Right lobe of liver (tissue), 6 donors: ENCODE measurements at regions not wholly inside any gene's neighbourhood (a gene's known extent, or its start where the extent isn't known, plus 50 kb on each side); places are given as distances from the start of the nearest gene placed in this dataset.
A peak's percentile ranks its signal among the peaks of the same experiment; 100 is the strongest.

Source experiments
- ATAC-seq, 4 donors: fragments of 200-7000 bp; cut with Tn5 transposase; one replicate each; pipeline ENCODE4 v1.9.1; 2020; ENCODE audit warnings: mild to moderate bottlenecking in 4 of 4, moderate library complexity in 4 of 4
- DNase-seq, 3 donors: peaks; one replicate each; pipeline ENCODE4 v3.0.0-alpha.2; 2020
- H3K27ac ChIP-seq, 3 donors: fragments of 200-600 bp; one replicate each; pipeline ENCODE4 v1.8.0; 2022
- H3K27me3 ChIP-seq, 2 donors: fragments of 200-600 bp; one replicate each; pipeline ENCODE4 v1.8.0; 2022
- H3K36me3 ChIP-seq, 4 donors: fragments of 200-600 bp; sonication (generic) in 1 of 4; one replicate each; pipeline versions ENCODE4 v1.5.1 to v1.8.0; 2017 to 2022; ENCODE audit warnings: control low read depth in 1 of 4
- H3K4me1 ChIP-seq, 4 donors: fragments of 200-600 bp; sonication (generic) in 1 of 4; one replicate each; pipeline versions ENCODE4 v1.5.1 to v1.8.0; 2017 to 2022; ENCODE audit warnings: control low read depth in 1 of 4
- H3K4me3 ChIP-seq, 3 donors: fragments of 200-600 bp; one replicate each; pipeline ENCODE4 v1.8.0; 2022
- H3K9me3 ChIP-seq, 4 donors: fragments of 200-600 bp; sonication (generic) in 1 of 4; one replicate each; pipeline versions ENCODE4 v1.5.1 to v1.8.0; 2017 to 2022; ENCODE audit warnings: control low read depth in 1 of 4
- POLR2A ChIP-seq: fragments of 450-650 bp; IDR thresholded peaks from one replicate; pipeline ENCODE4 v1.6.1; 2017; ENCODE audit warnings: antibody characterized with exemption, mild to moderate bottlenecking
- WGBS: methylation state at CpG from one replicate; pipeline ENCODE4 v1.1.6; 2018; ENCODE audit warnings: low coverage, low lambda C conversion rate; ENCODE audit not compliant: insufficient coverage; ENCODE audit errors: missing lambda C conversion rate; 5-methylcytosine and 5-hydroxymethylcytosine counted together
- intact Hi-C, 2 donors: fragments of 100-400 bp; cut with DNase I; formaldehyde crosslinking; loops; one replicate each; pipeline versions ENCODE4 v1.11.2 to v1.14.1; 2022
- TF ChIP-seq, protein P1 (sequence below), 4 donors: fragments of 200-600 bp in 3 of 4; fragments of 450-650 bp in 1 of 4; IDR thresholded peaks; one replicate each; pipeline versions ENCODE4 v1.5.1 to v1.8.0; 2016 to 2022; ENCODE audit warnings: antibody characterized with exemption in 4 of 4, mild to moderate bottlenecking in 2 of 4
- donor health status: DM: no; HTN: yes; CAD: no.
- donor health status: DM: no; HTN: no; CAD: no.
- donor health status: DM: no; HTN: no; CAD: no.
- donor health status: DM: no; HTN: yes; CAD: no.
- donor health status: DM: no; HTN: yes; CAD: no.

- peak in 1 of 4 donors; percentile 28 for ATAC-seq
- no peak for TF ChIP-seq POLR2A
- TF ChIP-seq, protein P1, sequence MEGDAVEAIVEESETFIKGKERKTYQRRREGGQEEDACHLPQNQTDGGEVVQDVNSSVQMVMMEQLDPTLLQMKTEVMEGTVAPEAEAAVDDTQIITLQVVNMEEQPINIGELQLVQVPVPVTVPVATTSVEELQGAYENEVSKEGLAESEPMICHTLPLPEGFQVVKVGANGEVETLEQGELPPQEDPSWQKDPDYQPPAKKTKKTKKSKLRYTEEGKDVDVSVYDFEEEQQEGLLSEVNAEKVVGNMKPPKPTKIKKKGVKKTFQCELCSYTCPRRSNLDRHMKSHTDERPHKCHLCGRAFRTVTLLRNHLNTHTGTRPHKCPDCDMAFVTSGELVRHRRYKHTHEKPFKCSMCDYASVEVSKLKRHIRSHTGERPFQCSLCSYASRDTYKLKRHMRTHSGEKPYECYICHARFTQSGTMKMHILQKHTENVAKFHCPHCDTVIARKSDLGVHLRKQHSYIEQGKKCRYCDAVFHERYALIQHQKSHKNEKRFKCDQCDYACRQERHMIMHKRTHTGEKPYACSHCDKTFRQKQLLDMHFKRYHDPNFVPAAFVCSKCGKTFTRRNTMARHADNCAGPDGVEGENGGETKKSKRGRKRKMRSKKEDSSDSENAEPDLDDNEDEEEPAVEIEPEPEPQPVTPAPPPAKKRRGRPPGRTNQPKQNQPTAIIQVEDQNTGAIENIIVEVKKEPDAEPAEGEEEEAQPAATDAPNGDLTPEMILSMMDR (IDR thresholded peaks at IDR 0.05), result no peak
- no peak for DNase-seq
- H3K27me3 ChIP-seq, result no peaks in the 10 kb centered on the region
- H3K9me3 ChIP-seq, result no peaks in the 10 kb centered on the region
- no peak overlapping the region for H3K4me3 ChIP-seq
- intact Hi-C loops, result no loop called here
- H3K4me1 ChIP-seq, result peaks cover 0 to 33% (median 7%) of the 10 kb centered on the region in 4 donors
- no peaks in the 10 kb centered on the region for H3K36me3 ChIP-seq
- H3K27ac ChIP-seq, result no peak overlapping the region
These were observed 126.3 kb upstream of the NANOGP8 start for GRCh38 chr15:35211240-35211902.

DNA sequence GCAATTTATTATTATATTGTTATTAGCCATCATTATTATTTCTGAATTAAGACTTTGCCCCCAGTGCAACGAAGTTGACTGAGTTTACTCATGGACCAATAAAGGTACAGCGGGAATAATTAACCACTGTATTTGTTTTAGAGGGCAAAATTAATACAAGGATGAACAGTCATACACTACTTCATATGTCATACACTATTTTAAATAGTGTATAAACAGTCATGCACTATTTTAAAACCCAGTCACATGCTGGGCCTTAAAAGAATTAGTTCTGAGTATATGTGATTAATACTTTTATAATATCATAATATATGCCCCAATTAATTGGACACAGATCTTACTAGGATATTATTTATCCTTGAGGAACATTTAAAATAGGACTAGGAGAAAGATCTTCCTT, 125.3 kb upstream of the NANOGP8 start:
- Histone ChIP-seq H3K4me3 (no peak overlapping the region), H3K4me1 (peaks cover 0 to 33% (median 7%) of the 10 kb centered on the region in 4 donors), H3K9me3 (no peaks in the 10 kb centered on the region), H3K27me3 (no peaks in the 10 kb centered on the region), H3K27ac (peak overlapping the region in 2 of 3 donors; percentile 65 to 70), H3K36me3 (no peaks in the 10 kb centered on the region)
- no peak for DNase-seq
- TF ChIP-seq POLR2A, result no peak
- TF ChIP-seq, protein P1 (IDR thresholded peaks at IDR 0.05), result no peak
- no peak for ATAC-seq
- intact Hi-C loops, result no loop called here
- WGBS, result 20% methylated on average over 2 of the region's 2 CpGs

DNA sequence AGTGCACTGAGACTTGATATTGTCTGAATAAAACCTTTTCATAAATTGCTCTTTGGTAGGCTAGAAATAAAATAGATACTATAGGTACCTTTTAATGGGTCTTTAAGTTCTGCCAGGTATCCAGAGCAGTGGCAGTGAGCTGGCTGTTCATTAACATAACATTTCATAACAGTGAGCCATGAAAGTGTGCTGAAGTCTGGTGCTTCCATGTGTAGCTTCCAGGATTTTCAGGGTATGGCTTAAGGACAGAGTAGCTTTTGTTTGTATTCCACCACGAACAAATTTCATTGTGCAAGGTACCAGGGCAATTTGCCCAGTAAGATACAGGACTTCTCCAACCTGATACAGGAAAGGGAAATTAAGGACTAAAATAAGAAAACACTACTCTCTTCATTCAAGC, 124.7 kb upstream of the NANOGP8 start:
- WGBS, result 21% methylated on average over 1 of the region's 1 CpG
- H3K9me3 ChIP-seq, result no peaks in the 10 kb centered on the region
- DNase-seq, result peak in 1 of 3 donors; percentile 87
- H3K4me3 ChIP-seq, result peak overlapping the region in 1 of 3 donors; percentile 3
- peak overlapping the region in 2 of 3 donors; percentile 65 to 70 for H3K27ac ChIP-seq
- H3K27me3 ChIP-seq, result no peaks in the 10 kb centered on the region
- TF ChIP-seq POLR2A, result no peak
- TF ChIP-seq, protein P1 (IDR thresholded peaks at IDR 0.05), result no peak
- intact Hi-C loops, result no loop called here
- no peaks in the 10 kb centered on the region for H3K36me3 ChIP-seq
- peak; percentile 93 to 99 (median 96) for ATAC-seq
- H3K4me1 ChIP-seq, result peaks cover 0 to 33% (median 7%) of the 10 kb centered on the region in 4 donors

GRCh38 chr15:35208353-35208752, 123.3 kb upstream of the NANOGP8 start:
- Histone ChIP-seq H3K27ac (peak overlapping the region in 1 of 3 donors; percentile 65), H3K4me1 (peaks cover 0 to 33% (median 7%) of the 10 kb centered on the region in 4 donors), H3K27me3 (no peaks in the 10 kb centered on the region), H3K36me3 (no peaks in the 10 kb centered on the region), H3K9me3 (no peaks in the 10 kb centered on the region), H3K4me3 (no peak overlapping the region)
- intact Hi-C loops, result no loop called here
- ATAC-seq, result peak; percentile 15 to 65 (median 55)
- WGBS, result 43% methylated on average over 3 of the region's 3 CpGs
- DNase-seq, result no peak
- no peak for TF ChIP-seq POLR2A
- TF ChIP-seq, protein P1 (IDR thresholded peaks at IDR 0.05), result no peak
